ENCODE measurements at regions not wholly inside any gene's neighbourhood (a gene's known extent, or its start where the extent isn't known, plus 50 kb on each side); places are given as distances from the start of the nearest gene placed in this dataset.
"Not testable (repeated sequence)": the region's sequence is repeated elsewhere in the genome, so short reads cannot be mapped to it uniquely, and the experiment has no call there.

- in situ Hi-C loops (cut with MboI; ENCODE audit: low pct_ligation_motif_present in 1 of 4, low pct_unique_long_range_greater_than_20kb in 1 of 4, low sequenced_read_pairs in 3 of 4) (no loop called here), intact Hi-C loops (cut with DNase I; ENCODE audit: low total_unique reads) (no loop called here)
- H3K4me3 ChIP-seq = no peak overlapping the region
- WGBS, 2 donors (ENCODE audit: low coverage in 1 of 2) = 71 to 78% methylated on average over 5 to 18 of the region's 18 CpGs
- no peak for DNase-seq
- H3K9me3 ChIP-seq = peaks cover 0 to 12% of the 10 kb centered on the region in 2 donors
- no peaks in the 10 kb centered on the region for H3K4me1 ChIP-seq
- H3K27me3 ChIP-seq = no peaks in the 10 kb centered on the region
- TF ChIP-seq POLR2AphosphoS5 (IDR thresholded peaks at IDR 0.05) (no peak), POLR2A (IDR thresholded peaks at IDR 0.05) (no peak), EP300 (IDR thresholded peaks at IDR 0.05; ENCODE audit: low read depth) (no peak)
- TF ChIP-seq, protein P1, sequence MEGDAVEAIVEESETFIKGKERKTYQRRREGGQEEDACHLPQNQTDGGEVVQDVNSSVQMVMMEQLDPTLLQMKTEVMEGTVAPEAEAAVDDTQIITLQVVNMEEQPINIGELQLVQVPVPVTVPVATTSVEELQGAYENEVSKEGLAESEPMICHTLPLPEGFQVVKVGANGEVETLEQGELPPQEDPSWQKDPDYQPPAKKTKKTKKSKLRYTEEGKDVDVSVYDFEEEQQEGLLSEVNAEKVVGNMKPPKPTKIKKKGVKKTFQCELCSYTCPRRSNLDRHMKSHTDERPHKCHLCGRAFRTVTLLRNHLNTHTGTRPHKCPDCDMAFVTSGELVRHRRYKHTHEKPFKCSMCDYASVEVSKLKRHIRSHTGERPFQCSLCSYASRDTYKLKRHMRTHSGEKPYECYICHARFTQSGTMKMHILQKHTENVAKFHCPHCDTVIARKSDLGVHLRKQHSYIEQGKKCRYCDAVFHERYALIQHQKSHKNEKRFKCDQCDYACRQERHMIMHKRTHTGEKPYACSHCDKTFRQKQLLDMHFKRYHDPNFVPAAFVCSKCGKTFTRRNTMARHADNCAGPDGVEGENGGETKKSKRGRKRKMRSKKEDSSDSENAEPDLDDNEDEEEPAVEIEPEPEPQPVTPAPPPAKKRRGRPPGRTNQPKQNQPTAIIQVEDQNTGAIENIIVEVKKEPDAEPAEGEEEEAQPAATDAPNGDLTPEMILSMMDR (IDR thresholded peaks at IDR 0.05) = no peak
- H3K36me3 ChIP-seq = no peaks in the 10 kb centered on the region
- no peak overlapping the region for H3K27ac ChIP-seq
These were observed 185.3 kb downstream of the CRLF2 start for GRCh38 chrX:1027133-1027532.

DNA sequence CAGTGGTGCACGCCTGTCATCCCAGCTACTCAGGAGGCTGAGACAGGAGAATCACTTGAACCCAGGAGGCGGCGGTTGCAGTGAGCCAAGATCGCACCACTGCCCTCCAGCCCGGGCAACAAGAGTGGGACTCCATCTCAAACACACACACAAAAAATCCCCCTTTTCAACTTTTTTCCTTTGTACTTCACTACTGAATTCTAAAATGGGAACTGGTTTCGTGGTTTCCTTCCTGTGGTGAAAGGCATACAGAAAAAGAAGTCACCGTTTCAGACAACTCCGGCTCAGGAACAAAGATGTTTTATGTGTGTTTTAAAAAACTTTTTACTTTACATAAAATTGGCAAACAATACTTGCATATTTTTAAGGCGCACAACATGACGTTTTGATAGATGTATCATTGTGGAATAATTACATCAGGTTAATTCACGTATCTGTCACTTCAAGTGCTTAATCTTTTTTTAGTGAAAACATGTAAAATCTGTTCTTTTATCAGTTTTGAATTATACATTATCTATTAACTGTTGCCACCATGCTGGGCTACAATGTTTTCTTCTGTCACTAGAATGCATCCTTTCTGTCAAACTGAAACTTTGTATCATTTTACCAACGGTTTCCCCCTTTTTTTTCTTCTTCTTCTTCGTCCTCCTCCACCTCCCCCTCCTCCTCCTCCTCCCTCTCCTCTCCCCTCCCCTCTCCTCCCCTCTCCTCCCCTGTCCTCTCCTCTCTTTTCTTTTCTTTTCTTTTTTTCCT lies 186.0 kb downstream of the CRLF2 start:
- Histone ChIP-seq H3K36me3 (no peaks in the 10 kb centered on the region), H3K4me1 (no peaks in the 10 kb centered on the region), H3K27ac (no peak overlapping the region), H3K27me3 (no peaks in the 10 kb centered on the region), H3K9me3 (peaks cover 4 to 12% of the 10 kb centered on the region in 2 donors), H3K4me3 (no peak overlapping the region)
- no peak for DNase-seq
- intact Hi-C loops (cut with DNase I; ENCODE audit: low total_unique reads) = no loop called here
- TF ChIP-seq POLR2A (IDR thresholded peaks at IDR 0.05) (no peak), POLR2AphosphoS5 (IDR thresholded peaks at IDR 0.05) (no peak), EP300 (IDR thresholded peaks at IDR 0.05; ENCODE audit: low read depth) (no peak)
- TF ChIP-seq, protein P1 (IDR thresholded peaks at IDR 0.05) = no peak
- WGBS, 2 donors (ENCODE audit: low coverage in 1 of 2) = 44 to 49% methylated on average over 9 to 13 of the region's 13 CpGs
- in situ Hi-C loops (cut with MboI; ENCODE audit: low pct_ligation_motif_present in 1 of 4, low pct_unique_long_range_greater_than_20kb in 1 of 4, low sequenced_read_pairs in 3 of 4) = no loop called here

DNA sequence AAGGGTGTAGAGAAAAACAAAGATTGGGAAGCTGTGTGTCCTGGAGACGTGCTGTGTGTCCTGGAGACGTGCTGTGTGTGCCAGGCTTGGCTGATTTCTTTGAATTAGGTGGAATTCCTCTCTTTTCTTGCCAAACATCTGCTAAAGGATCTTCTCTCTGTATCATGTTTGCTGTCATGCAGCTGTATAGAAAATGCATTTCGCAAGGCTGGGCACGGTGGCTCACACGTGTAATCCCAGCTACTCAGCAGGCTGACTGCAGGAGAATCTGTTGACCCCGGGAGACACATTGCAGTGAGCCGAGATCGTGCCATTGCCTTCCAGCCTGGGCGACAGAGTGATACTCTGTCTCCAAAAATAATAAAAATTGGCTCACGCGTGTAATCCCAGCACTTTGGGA lies 187.0 kb downstream of the CRLF2 start:
- TF ChIP-seq POLR2AphosphoS5 (IDR thresholded peaks at IDR 0.05) = no peak
- TF ChIP-seq, protein P1 (IDR thresholded peaks at IDR 0.05) = no peak
- no peak for TF ChIP-seq EP300 (IDR thresholded peaks at IDR 0.05; ENCODE audit: low read depth)
- no peak for TF ChIP-seq POLR2A (IDR thresholded peaks at IDR 0.05)
- Histone ChIP-seq H3K27ac (no peak overlapping the region), H3K4me3 (no peak overlapping the region), H3K9me3 (peaks cover 9 to 22% of the 10 kb centered on the region in 2 donors), H3K27me3 (no peaks in the 10 kb centered on the region), H3K4me1 (no peaks in the 10 kb centered on the region), H3K36me3 (no peaks in the 10 kb centered on the region)
- in situ Hi-C loops (cut with MboI; ENCODE audit: low pct_ligation_motif_present in 1 of 4, low pct_unique_long_range_greater_than_20kb in 1 of 4, low sequenced_read_pairs in 3 of 4) = no loop called here
- DNase-seq = no peak
- intact Hi-C loops (cut with DNase I; ENCODE audit: low total_unique reads) = no loop called here
- WGBS, 2 donors (ENCODE audit: low coverage in 1 of 2) = 77 to 82% methylated on average over 11 of the region's 11 CpGs

DNA sequence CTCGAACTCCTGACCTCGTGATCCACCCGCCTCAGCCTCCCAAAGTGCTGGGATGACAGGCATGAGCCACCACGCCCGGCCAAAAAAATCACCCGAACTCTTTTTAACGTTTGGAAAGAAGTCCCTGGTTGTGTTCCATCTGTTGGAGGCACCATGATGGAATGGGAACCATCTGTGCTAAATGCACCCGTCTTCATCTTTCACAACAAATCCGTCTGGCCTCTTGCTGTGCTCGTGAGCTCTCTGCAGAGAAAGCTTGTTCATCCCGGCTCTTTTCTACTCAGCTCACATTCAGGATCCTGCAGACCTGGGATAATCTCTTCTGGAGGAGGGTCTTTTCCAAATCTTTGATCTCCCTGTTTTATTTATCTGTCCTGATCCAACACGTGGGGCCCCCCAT lies 188.8 kb downstream of the CRLF2 start:
- no peak overlapping the region for H3K27ac ChIP-seq
- in situ Hi-C loops (cut with MboI; ENCODE audit: low pct_ligation_motif_present in 1 of 4, low pct_unique_long_range_greater_than_20kb in 1 of 4, low sequenced_read_pairs in 3 of 4) (no loop called here), intact Hi-C loops (cut with DNase I; ENCODE audit: low total_unique reads) (no loop called here)
- H3K4me1 ChIP-seq = no peaks in the 10 kb centered on the region
- 73 to 74% methylated on average over 11 to 12 of the region's 12 CpGs for WGBS, 2 donors (ENCODE audit: low coverage in 1 of 2)
- TF ChIP-seq POLR2AphosphoS5 (IDR thresholded peaks at IDR 0.05) (no peak), POLR2A (IDR thresholded peaks at IDR 0.05) (no peak), EP300 (IDR thresholded peaks at IDR 0.05; ENCODE audit: low read depth) (no peak)
- TF ChIP-seq, protein P1 (IDR thresholded peaks at IDR 0.05) = no peak
- no peaks in the 10 kb centered on the region for H3K27me3 ChIP-seq
- no peak for DNase-seq
- no peak overlapping the region for H3K4me3 ChIP-seq
- H3K9me3 ChIP-seq = peaks cover 9 to 16% of the 10 kb centered on the region in 2 donors
- H3K36me3 ChIP-seq = no peaks in the 10 kb centered on the region

- H3K9me3 ChIP-seq = peaks cover 9 to 19% of the 10 kb centered on the region in 2 donors
- H3K27me3 ChIP-seq; in situ Hi-C loops (cut with MboI; ENCODE audit: low pct_ligation_motif_present in 1 of 4, low pct_unique_long_range_greater_than_20kb in 1 of 4, low sequenced_read_pairs in 3 of 4); DNase-seq; H3K36me3 ChIP-seq; H3K4me1 ChIP-seq; intact Hi-C loops (cut with DNase I; ENCODE audit: low total_unique reads); H3K27ac ChIP-seq; H3K4me3 ChIP-seq: not testable (repeated sequence)
- WGBS, 2 donors (ENCODE audit: low coverage in 1 of 2) = 91 to 92% methylated on average over 9 of the region's 9 CpGs
These were observed 191.0 kb downstream of the CRLF2 start for GRCh38 chrX:1021314-1021993.
